HG03378 (cell line): ENCODE measurements at regions not wholly inside any gene's neighbourhood (a gene's known extent, or its start where the extent isn't known, plus 50 kb on each side); places are given as distances from the start of the nearest gene placed in this dataset.

Experiments
- ATAC-seq: cut with Tn5 transposase; IDR thresholded peaks from one replicate; pipeline ENCODE4 v1.9.1; 2021; ENCODE audit warnings: mild to moderate bottlenecking, moderate library complexity; ENCODE audit not compliant: unreplicated experiment

DNA sequence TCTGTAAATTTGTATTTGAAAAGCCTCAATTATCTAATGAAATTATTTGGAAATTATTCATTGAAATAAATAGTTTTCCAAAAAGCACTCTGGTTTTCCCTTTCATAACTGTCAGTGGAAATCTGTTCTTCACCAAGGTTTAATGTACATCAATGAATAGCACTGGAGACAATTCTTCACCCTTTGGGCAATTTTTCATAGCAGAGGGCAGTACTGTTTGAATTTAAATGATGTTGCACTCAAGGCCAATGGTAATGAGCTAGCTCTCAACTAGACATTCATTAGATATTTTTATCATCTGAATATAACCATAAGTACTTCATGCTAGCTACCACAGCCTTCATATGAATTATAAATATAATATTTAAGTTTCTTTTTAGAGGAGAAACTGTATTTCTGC, 658.2 kb upstream of the CCDC54 start:
- ATAC-seq, result no peak

DNA sequence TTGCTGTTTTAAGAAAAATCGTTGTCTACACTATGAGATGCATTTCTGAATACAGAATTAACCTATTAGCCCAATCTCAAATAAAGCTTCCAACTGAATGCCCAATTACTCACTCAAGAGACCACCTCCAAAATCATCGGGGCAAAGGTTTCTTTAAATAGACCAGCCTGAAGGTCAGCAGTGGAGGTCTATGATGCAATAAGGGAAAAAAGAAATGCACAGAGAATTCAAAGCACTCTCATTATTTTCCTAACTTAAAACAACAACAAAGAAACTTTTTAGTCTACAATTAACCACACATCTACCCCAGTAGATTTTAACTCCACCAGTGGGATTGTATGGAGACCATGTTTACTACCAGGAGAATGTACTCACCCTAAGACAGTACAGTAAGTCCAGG, 657.7 kb upstream of the CCDC54 start:
- no peak for ATAC-seq

GRCh38 chr3:106720510-106720909, 656.7 kb upstream of the CCDC54 start:
- ATAC-seq, result no peak

- ATAC-seq, result no peak
Measured at GRCh38 chr3:106725566-106725965, 651.7 kb upstream of the CCDC54 start.

GRCh38 chr3:106728315-106729098, 648.7 kb upstream of the CCDC54 start:
- ATAC-seq, result no peak

DNA sequence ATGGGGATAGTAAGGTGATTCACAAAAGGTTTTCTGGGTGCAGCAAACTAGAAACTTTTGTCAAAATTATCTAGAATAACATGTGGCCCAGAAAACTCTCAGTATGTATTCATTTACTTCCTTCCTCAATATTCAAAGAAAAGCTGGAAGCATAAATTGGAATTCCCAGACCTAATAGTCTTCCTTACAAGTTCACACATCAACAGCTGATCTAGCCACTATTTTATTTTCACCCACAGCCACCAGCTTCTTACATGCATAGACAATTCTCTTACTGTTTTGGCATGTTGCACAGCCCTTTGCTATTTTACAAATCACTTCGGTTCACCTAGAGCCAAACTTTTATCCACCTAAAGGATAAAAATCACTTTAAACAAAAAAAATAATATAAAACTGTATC, 647.8 kb upstream of the CCDC54 start:
- ATAC-seq, result no peak

DNA sequence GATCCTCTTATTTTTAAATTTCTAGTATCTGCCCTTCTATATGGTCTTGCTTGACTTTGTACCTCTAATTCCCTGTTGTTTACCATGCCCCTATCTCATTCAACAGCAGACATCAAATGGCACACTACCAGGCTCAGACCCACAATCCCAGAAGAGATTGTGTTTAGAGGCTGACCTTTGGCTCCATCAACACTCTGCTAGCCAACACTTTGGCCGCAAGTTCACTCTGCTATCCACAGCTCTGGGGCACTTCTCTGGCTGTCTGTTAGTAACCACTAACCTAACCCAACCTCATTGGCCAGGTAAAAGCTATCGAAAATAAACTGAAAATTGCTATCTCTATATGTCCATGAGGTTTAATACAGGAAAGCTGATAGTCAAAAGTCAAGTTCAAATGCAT, 646.0 kb upstream of the CCDC54 start:
- ATAC-seq, result no peak

GRCh38 chr3:106734712-106735111, 642.5 kb upstream of the CCDC54 start:
- no peak for ATAC-seq

GRCh38 chr3:106737265-106737664, 640.0 kb upstream of the CCDC54 start:
- ATAC-seq, result no peak

GRCh38 chr3:106740116-106740515, 637.1 kb upstream of the CCDC54 start:
- no peak for ATAC-seq

- ATAC-seq, result no peak
Measured at GRCh38 chr3:106745344-106746168, 631.7 kb upstream of the CCDC54 start.

DNA sequence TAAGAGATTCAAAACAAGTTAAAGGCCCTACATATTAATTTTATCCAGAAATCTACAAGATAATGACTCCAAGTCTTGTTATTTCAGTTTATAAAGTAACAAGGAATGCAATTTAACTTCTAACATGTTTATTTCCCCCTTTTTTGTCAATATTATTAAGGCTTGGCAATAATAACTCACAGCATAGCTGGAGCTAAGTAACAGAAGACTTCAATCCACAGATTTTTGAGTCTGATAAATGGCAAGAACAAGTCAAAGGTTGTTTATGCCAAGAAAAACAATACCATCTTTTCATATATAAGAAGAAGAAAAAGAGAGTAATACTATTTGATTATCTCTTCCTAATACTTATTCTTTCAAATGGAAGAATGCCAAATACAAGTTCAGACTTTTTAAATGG, 631.0 kb upstream of the CCDC54 start:
- no peak for ATAC-seq

DNA sequence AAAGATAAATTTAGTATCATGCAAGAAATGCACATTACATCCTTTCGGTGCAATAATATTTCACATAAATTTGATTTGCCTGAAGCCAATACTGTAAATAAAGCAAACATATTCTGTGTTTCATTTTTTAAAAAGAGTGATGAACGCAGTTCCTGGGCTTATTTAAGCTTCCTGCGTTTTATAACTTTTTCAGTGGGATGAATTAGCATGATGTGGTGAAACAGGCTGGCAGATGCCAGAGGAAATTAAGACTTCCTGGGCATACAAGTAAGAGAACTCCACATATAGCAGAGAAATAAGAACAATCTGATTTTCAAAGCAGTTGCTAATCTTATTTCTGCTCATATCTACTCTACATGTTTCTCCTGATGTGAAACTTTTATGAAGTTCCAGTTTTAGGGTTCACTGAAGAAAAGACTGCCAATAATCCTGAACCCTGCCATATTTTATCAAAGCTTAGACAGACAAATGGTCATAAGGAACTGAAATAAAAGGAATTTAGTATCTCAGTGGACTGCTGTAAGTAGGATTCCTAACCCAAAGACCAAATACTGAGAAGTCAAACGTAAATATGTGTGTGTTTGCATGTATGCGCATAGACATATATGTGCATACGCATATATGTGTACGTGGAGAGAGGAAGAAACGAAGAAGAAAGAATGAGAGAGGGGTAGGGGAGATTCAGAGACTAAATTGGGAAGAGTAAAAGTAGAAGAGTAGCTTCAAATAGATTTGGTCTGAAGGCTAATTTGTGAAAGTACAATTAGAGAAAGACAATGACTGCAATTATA, 628.6 kb upstream of the CCDC54 start:
- no peak for ATAC-seq

DNA sequence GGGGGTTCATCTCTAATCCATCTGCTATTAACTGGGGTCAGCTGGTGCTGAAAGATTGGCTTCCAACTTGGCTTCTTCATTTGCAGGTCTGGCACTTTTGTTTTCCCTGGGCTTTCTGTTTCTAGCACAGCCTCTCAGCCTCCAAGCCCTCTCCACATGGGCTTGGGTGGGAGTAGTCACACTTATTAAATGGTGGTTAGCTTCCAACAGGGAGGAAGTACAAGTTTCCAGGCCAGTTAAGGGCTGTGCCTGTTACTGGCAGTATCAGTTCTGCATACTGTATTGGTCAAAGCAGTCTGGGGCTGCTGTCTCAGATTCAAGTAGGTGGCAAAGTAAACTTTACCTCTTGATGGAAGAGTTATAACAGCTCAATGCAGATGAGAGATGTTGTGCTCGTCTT, 627.1 kb upstream of the CCDC54 start:
- ATAC-seq, result no peak

DNA sequence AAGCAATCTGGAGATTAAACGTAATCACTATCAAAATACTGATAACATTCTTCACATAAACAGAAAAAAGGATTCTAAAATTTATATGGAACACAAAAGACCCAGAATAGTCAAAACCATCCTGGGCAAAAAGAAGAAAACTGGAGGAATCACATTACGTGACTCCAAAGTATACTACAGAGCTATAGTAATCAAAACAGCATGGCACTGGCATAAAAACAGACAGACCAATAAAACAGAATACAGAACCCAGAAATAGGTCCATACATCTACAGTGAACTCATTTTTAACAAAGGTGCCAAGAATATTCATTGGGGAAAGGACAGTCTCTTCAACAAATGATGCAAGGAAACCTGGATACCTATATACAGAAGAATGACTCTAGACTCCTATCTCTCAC, 621.9 kb upstream of the CCDC54 start:
- ATAC-seq, result no peak

DNA sequence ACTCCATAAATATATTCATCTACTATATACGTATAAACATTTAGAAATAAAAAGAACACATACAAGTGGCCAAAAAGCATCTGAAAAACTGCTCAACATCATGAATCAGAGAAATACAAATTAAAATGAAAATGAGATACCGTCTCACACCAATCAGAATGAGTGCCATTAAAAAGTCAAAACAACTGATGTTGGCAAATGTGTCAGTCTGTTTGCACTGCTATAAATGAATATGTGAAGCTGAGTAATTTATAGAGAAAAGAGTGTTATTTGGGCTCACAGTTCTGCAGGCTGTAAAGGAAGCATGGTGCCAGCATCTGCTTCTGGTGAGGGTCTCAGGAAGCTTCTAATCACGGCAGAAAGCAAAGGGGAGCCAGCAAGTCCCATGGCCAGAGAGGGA, 620.3 kb upstream of the CCDC54 start:
- no peak for ATAC-seq

GRCh38 chr3:106758459-106758858, 618.8 kb upstream of the CCDC54 start:
- ATAC-seq, result no peak

GRCh38 chr3:106759731-106760130, 617.5 kb upstream of the CCDC54 start:
- ATAC-seq, result no peak

DNA sequence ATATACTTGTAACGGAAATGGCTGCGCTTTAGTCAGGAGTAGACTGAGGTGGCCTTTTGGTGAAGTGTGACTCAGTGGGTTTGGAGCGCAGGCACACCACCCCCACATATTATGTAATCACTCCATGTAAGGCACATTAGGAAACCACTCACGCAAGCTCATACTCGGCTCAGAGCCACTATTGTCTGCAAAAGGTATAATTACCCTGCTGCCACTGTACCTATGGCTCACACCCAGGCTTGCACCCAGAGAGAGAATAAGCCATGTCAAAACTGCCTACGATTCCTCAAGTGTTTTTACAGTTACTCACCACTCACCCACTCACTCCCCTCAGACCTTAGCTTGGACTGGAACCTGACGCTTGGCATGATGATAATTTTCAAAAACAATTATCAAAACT, 611.9 kb upstream of the CCDC54 start:
- ATAC-seq, result no peak

GRCh38 chr3:106768941-106769480, 608.2 kb upstream of the CCDC54 start:
- no peak for ATAC-seq

DNA sequence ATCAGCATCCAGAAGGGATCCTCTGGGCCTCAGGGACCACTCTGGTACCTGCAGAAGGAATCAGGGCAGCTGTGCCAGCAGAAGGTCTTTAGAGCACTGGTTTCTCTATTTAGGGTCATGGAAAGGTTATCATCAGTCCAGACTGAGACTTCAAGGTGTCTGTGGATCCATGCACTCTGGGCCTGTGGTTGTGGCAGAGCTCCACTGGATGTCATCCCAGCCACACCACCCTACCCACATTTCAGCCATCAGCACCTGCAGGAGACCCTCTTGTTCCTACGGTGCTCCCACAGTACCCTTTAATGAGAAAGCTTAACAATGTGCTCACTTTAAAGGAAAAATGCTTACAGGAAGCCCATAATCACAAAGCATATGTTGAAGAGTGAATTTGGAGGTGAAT, 603.4 kb upstream of the CCDC54 start:
- ATAC-seq, result no peak
